Duodenal mucosa (tissue), 2 donors: ENCODE measurements at regions not wholly inside any gene's neighbourhood (a gene's known extent, or its start where the extent isn't known, plus 50 kb on each side); places are given as distances from the start of the nearest gene placed in this dataset.

Experiments
- H3K27ac ChIP-seq: one replicate; pipeline ENCODE4 v1.7.0; 2013; ENCODE audit warnings: low read depth, low read length
- H3K27me3 ChIP-seq, 2 donors: one replicate each; pipeline ENCODE4 v1.7.0; 2013; ENCODE audit warnings: low read length in 2 of 2, control low read depth in 1 of 2; ENCODE audit not compliant: insufficient read depth in 2 of 2, control insufficient read depth in 1 of 2
- H3K36me3 ChIP-seq, 2 donors: one replicate each; pipeline ENCODE4 v1.7.0; 2013; ENCODE audit warnings: low read length in 2 of 2, control low read depth in 1 of 2; ENCODE audit not compliant: insufficient read depth in 2 of 2, control insufficient read depth in 1 of 2
- H3K4me1 ChIP-seq, 2 donors: one replicate each; pipeline ENCODE4 v1.7.0; 2013; ENCODE audit warnings: low read length in 2 of 2, control low read depth in 1 of 2; ENCODE audit not compliant: insufficient read depth in 2 of 2, control insufficient read depth in 1 of 2
- H3K4me3 ChIP-seq, 2 donors: one replicate each; pipeline ENCODE4 v1.7.0; 2013; ENCODE audit warnings: low read length in 2 of 2, low read depth in 1 of 2
- H3K9ac ChIP-seq, 2 donors: one replicate each; pipeline ENCODE4 v1.7.0; 2013; ENCODE audit warnings: low read length in 2 of 2, low read depth in 1 of 2
- H3K9me3 ChIP-seq, 2 donors: one replicate each; pipeline ENCODE4 v1.7.0; 2013; ENCODE audit warnings: low read length in 2 of 2, control low read depth in 1 of 2; ENCODE audit not compliant: control insufficient read depth in 1 of 2

DNA sequence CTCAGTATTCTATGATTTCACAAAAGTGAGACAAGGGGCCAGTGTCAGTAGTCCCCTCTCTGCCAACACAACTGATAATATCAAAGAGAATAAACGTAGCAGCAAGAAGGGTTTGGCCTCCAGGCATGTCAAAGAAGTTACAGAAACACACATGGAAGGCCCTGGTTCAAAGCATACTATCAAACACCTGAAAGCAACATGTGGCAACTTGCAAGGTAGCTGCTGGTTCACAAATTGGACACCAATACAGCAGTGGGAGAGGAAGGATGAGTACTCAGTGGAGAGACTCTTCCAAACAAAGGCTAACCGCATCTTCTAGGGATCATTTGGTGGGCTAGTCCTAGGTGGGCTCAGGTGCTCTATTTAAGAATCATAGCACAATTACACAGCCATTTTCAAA, 74.9 kb upstream of the MAOA start:
- no peak overlapping the region for H3K9ac ChIP-seq
- H3K27ac ChIP-seq, result no peak overlapping the region
- no peak overlapping the region for H3K4me3 ChIP-seq
- H3K27me3 ChIP-seq, result no peaks in the 10 kb centered on the region
- no peaks in the 10 kb centered on the region for H3K36me3 ChIP-seq
- peaks cover under 1 to 1% of the 10 kb centered on the region in 2 donors for H3K4me1 ChIP-seq
- no peaks in the 10 kb centered on the region for H3K9me3 ChIP-seq

DNA sequence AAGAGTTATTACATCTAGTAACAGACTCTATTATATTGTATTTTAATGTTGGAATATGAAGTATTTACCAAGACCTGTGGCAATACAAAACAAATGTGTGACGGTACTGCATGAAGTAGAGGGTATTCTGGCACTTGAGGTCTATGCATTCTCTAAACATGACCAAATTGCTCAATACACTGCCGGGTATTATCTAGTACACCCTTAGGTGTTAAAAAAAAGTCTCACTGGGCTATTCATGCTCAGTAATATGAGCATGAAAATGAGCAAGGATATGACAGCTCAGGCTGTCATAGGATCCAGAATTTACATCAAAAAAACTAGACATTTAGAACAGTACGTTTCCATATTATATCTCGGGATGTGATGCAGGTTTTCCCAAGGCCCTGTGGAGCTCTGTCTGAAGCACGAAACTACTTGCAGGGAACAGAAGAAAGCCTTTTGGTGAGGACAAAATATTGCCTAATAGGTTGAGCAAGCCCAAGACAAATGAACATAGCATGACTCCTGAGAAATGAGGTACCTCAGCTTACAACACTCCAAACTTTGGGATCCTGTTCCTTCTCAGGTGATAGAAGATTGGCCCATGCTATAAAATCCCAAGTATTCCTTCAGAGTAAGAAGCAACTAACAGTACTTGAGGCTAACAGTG, 74.1 kb upstream of the MAOA start:
- H3K9ac ChIP-seq, result no peak overlapping the region
- no peaks in the 10 kb centered on the region for H3K36me3 ChIP-seq
- H3K9me3 ChIP-seq, result no peaks in the 10 kb centered on the region
- H3K4me3 ChIP-seq, result no peak overlapping the region
- no peaks in the 10 kb centered on the region for H3K27me3 ChIP-seq
- peaks cover 9% of the 10 kb centered on the region in 2 donors for H3K4me1 ChIP-seq
- H3K27ac ChIP-seq, result no peak overlapping the region

- Histone ChIP-seq H3K4me1 (peaks cover 9% of the 10 kb centered on the region in 2 donors), H3K36me3 (no peaks in the 10 kb centered on the region), H3K9me3 (no peaks in the 10 kb centered on the region), H3K27me3 (no peaks in the 10 kb centered on the region), H3K27ac (no peak overlapping the region), H3K9ac (no peak overlapping the region), H3K4me3 (no peak overlapping the region)
Measured at GRCh38 chrX:43582540-43582913, 73.6 kb upstream of the MAOA start.

DNA sequence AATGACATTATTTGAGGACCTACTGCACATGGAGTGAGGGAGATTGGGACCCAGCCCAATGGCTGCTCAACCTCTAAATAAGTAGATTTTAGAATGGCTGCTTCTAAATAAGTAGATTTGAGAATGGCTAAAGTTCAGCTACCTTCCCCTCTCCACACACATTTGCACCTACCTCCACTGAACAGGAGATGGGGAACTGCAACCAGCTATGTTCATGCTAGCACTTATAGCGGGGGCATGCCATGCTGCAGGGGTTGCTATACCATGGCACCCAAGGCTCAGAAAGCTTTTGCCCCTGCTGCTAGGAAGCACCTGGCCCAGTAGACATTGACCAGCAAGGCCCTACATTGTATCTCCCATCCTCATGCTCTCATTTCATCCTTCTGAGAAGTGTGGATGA, 70.2 kb upstream of the MAOA start:
- Histone ChIP-seq H3K9me3 (no peaks in the 10 kb centered on the region), H3K4me1 (peaks cover 9% of the 10 kb centered on the region in 2 donors), H3K4me3 (no peak overlapping the region), H3K27me3 (no peaks in the 10 kb centered on the region), H3K36me3 (no peaks in the 10 kb centered on the region), H3K9ac (no peak overlapping the region), H3K27ac (no peak overlapping the region)

GRCh38 chrX:43586830-43587229, 69.3 kb upstream of the MAOA start:
- no peak overlapping the region for H3K4me3 ChIP-seq
- H3K36me3 ChIP-seq, result no peaks in the 10 kb centered on the region
- H3K27ac ChIP-seq, result no peak overlapping the region
- H3K9ac ChIP-seq, result no peak overlapping the region
- no peaks in the 10 kb centered on the region for H3K27me3 ChIP-seq
- no peaks in the 10 kb centered on the region for H3K9me3 ChIP-seq
- H3K4me1 ChIP-seq, result peaks cover 9% of the 10 kb centered on the region in 2 donors

GRCh38 chrX:43589735-43590134, 66.4 kb upstream of the MAOA start:
- Histone ChIP-seq H3K36me3 (no peaks in the 10 kb centered on the region), H3K9ac (no peak overlapping the region), H3K27me3 (no peaks in the 10 kb centered on the region), H3K4me1 (peaks cover 9% of the 10 kb centered on the region in 2 donors), H3K4me3 (no peak overlapping the region), H3K27ac (no peak overlapping the region), H3K9me3 (no peaks in the 10 kb centered on the region)

DNA sequence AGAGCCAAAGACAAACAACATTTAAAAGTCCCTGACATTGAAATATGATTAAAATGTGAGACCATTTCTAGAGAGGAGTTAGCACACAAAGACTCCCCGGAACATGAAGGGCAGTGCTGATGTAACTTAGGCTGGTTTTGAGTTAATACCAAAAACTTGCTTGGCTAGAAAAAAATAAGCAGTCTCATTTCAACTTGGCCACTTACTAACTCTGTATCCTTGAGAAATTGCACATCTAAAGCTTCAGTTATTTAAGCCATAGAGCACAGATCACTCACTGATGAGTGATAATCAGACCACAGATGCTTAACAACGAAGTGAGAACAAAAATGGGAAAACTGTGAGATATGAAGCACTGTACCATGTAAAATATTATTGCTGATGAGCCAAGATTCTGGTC, 65.9 kb upstream of the MAOA start:
- Histone ChIP-seq H3K9me3 (no peaks in the 10 kb centered on the region), H3K36me3 (no peaks in the 10 kb centered on the region), H3K9ac (no peak overlapping the region), H3K27ac (no peak overlapping the region), H3K4me1 (peaks cover 9% of the 10 kb centered on the region in 2 donors), H3K4me3 (no peak overlapping the region), H3K27me3 (no peaks in the 10 kb centered on the region)

GRCh38 chrX:43592597-43592996, 63.5 kb upstream of the MAOA start:
- no peaks in the 10 kb centered on the region for H3K36me3 ChIP-seq
- no peak overlapping the region for H3K27ac ChIP-seq
- H3K9ac ChIP-seq, result no peak overlapping the region
- no peaks in the 10 kb centered on the region for H3K27me3 ChIP-seq
- H3K4me3 ChIP-seq, result no peak overlapping the region
- H3K4me1 ChIP-seq, result no peaks in the 10 kb centered on the region
- H3K9me3 ChIP-seq, result no peaks in the 10 kb centered on the region

DNA sequence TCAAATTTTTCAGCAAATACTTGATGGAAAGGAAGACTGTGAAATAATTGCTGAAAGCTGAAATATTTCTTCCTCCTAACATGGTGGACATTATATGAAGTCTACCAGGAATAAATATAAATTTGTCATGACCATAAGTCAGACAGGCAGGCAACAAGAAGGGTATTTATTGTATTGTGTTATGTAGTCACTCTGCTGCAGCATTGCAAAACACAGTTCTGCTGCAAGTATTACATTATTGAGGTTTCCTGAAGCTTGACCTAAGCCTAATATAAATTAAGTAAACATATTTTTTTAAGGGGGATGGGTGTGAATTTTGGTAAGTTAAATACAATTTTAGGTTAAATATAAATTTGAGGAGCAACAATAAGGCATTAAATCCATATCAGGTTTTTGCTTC, 60.2 kb upstream of the MAOA start:
- Histone ChIP-seq H3K27ac (no peak overlapping the region), H3K4me3 (no peak overlapping the region), H3K36me3 (no peaks in the 10 kb centered on the region), H3K9ac (no peak overlapping the region), H3K4me1 (no peaks in the 10 kb centered on the region), H3K9me3 (no peaks in the 10 kb centered on the region), H3K27me3 (no peaks in the 10 kb centered on the region)

DNA sequence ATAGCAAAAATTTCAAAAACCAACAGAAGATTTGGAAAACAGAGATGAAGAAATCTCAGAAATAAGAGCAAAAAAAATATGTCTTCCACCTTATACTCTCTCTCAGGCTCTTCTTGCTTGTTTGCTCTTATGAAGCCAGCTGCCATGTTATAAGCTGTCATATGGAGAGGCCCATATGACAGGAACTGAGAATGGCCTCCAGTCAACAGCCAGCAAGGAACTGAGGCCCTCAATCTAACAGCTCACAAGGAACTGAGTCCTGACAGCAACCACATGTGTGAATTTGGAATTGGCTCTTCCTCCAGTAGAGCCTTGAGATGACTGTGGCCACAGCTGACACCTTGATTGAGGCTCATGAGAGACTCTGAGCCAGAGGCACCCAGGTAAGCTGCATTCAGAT, 51.3 kb upstream of the MAOA start:
- Histone ChIP-seq H3K36me3 (no peaks in the 10 kb centered on the region), H3K4me1 (no peaks in the 10 kb centered on the region), H3K4me3 (no peak overlapping the region), H3K27ac (no peak overlapping the region), H3K9me3 (no peaks in the 10 kb centered on the region), H3K9ac (no peak overlapping the region), H3K27me3 (no peaks in the 10 kb centered on the region)

DNA sequence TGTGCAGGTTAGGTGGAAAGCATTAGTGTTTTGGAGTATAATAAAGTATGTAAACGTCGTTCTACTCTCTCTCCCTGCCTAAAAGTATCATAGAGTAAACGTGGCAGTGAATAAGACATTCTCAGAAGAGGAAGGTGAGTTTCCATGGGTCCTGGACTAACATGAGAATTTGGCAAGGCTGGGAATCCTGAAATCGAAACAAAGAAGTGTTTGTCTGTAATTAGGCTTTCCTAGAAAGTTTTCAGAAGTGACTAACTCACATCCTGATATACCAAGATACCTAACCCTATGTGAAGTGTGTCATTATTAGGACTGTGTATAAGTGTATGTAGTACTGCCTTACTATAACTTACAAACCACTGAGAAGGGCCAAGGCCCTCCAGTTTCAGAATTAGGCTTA, 50.7 kb upstream of the MAOA start:
- Histone ChIP-seq H3K27me3 (no peaks in the 10 kb centered on the region), H3K9ac (no peak overlapping the region), H3K4me3 (no peak overlapping the region), H3K36me3 (no peaks in the 10 kb centered on the region), H3K27ac (no peak overlapping the region), H3K9me3 (no peaks in the 10 kb centered on the region), H3K4me1 (no peaks in the 10 kb centered on the region)
